ENCODE measurements at regions not wholly inside any gene's neighbourhood (a gene's known extent, or its start where the extent isn't known, plus 50 kb on each side); places are given as distances from the start of the nearest gene placed in this dataset.

DNA sequence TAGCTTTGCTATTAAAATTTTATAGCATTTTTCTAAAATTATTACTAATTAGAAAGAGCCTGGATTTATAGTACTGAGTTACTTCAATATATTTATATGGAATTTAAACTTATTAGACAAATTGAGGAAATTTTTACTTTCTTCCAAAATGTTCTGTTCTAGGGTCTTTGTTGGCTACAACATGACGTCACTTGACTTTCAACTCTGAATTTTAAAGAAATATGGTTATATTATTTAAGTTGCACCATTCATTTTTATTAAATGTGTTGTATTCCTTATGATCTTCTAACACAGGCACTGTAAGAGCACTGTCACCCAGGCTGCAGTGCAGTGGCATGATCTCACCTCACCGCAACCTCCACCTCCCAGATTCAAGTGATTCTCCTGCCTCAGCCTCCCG lies 119.4 kb upstream of the CYLC2 start:
- ATAC-seq (no peak), DNase-seq (ENCODE audit: low read depth, low spot score) (no peak)
- H3K27me3 ChIP-seq (ENCODE audit: control insufficient read depth, insufficient read depth, low read length): no peaks in the 10 kb centered on the region
- intact Hi-C loops (cut with micrococcal nuclease; ENCODE audit: unreplicated experiment): no loop called here
- H3K27ac ChIP-seq (ENCODE audit: low read length): no peak overlapping the region
- no TSS peak for BruUV-seq (replicated peaks)
- no peaks in the 10 kb centered on the region for H3K4me1 ChIP-seq (ENCODE audit: control insufficient read depth, insufficient read depth, low read length)
- H3K4me3 ChIP-seq (ENCODE audit: low read depth in 2 of 2, low read length in 2 of 2): no peak overlapping the region
- H3K36me3 ChIP-seq (ENCODE audit: control insufficient read depth, insufficient read depth, low read length): no peaks in the 10 kb centered on the region
- TF ChIP-seq, protein P1, sequence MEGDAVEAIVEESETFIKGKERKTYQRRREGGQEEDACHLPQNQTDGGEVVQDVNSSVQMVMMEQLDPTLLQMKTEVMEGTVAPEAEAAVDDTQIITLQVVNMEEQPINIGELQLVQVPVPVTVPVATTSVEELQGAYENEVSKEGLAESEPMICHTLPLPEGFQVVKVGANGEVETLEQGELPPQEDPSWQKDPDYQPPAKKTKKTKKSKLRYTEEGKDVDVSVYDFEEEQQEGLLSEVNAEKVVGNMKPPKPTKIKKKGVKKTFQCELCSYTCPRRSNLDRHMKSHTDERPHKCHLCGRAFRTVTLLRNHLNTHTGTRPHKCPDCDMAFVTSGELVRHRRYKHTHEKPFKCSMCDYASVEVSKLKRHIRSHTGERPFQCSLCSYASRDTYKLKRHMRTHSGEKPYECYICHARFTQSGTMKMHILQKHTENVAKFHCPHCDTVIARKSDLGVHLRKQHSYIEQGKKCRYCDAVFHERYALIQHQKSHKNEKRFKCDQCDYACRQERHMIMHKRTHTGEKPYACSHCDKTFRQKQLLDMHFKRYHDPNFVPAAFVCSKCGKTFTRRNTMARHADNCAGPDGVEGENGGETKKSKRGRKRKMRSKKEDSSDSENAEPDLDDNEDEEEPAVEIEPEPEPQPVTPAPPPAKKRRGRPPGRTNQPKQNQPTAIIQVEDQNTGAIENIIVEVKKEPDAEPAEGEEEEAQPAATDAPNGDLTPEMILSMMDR (IDR thresholded peaks at IDR 0.05): no peak
- TF ChIP-seq POLR2AphosphoS5 (IDR thresholded peaks at IDR 0.05; ENCODE audit: low read depth, low read length) (no peak), SIN3A (IDR thresholded peaks at IDR 0.05; ENCODE audit: borderline replicate concordance, insufficient read depth, low read depth, low read length) (no peak), TCF7L2 (IDR thresholded peaks at IDR 0.05; ENCODE audit: low read depth, low read length) (no peak)
- TF ChIP-seq, protein P2, sequence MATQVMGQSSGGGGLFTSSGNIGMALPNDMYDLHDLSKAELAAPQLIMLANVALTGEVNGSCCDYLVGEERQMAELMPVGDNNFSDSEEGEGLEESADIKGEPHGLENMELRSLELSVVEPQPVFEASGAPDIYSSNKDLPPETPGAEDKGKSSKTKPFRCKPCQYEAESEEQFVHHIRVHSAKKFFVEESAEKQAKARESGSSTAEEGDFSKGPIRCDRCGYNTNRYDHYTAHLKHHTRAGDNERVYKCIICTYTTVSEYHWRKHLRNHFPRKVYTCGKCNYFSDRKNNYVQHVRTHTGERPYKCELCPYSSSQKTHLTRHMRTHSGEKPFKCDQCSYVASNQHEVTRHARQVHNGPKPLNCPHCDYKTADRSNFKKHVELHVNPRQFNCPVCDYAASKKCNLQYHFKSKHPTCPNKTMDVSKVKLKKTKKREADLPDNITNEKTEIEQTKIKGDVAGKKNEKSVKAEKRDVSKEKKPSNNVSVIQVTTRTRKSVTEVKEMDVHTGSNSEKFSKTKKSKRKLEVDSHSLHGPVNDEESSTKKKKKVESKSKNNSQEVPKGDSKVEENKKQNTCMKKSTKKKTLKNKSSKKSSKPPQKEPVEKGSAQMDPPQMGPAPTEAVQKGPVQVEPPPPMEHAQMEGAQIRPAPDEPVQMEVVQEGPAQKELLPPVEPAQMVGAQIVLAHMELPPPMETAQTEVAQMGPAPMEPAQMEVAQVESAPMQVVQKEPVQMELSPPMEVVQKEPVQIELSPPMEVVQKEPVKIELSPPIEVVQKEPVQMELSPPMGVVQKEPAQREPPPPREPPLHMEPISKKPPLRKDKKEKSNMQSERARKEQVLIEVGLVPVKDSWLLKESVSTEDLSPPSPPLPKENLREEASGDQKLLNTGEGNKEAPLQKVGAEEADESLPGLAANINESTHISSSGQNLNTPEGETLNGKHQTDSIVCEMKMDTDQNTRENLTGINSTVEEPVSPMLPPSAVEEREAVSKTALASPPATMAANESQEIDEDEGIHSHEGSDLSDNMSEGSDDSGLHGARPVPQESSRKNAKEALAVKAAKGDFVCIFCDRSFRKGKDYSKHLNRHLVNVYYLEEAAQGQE (IDR thresholded peaks at IDR 0.05; ENCODE audit: insufficient read depth in 1 of 2, low read depth in 2 of 2, low read length in 1 of 2): no peak
- H3K9me3 ChIP-seq (ENCODE audit: control insufficient read depth, insufficient read depth, low read depth, low read length): no peaks in the 10 kb centered on the region
- ChIA-PET CTCF (no interaction called here), POLR2A (no interaction called here)
- in situ Hi-C loops (cut with HindIII; ENCODE audit: low pct_unique_long_range_greater_than_20kb, low sequenced_read_pairs): no loop called here

DNA sequence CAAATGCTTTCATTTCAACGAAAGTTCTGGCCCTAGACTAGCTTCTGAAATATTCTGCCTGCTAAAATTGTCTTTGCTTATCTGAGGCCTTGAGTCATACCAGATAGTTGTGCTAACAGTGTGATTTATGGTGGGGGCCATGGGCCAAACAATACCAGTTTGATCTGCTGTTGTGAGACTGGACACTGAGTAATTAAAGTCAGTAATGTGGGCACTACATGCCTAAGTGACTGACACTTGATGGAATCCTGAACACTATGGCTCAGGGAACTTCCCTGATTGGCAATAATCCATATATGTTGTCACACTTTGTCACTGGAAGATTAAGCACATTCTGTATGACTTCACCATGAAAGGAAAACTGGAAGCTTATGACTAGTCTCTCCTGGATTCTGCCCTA lies 127.6 kb upstream of the CYLC2 start:
- Histone ChIP-seq H3K4me3 (ENCODE audit: low read depth in 2 of 2, low read length in 2 of 2) (no peak overlapping the region), H3K9me3 (ENCODE audit: control insufficient read depth, insufficient read depth, low read depth, low read length) (no peaks in the 10 kb centered on the region), H3K4me1 (ENCODE audit: control insufficient read depth, insufficient read depth, low read length) (no peaks in the 10 kb centered on the region), H3K36me3 (ENCODE audit: control insufficient read depth, insufficient read depth, low read length) (no peaks in the 10 kb centered on the region), H3K27ac (ENCODE audit: low read length) (no peak overlapping the region), H3K27me3 (ENCODE audit: control insufficient read depth, insufficient read depth, low read length) (no peaks in the 10 kb centered on the region)
- POLR2A ChIA-PET: no interaction called here
- DNase-seq (ENCODE audit: low read depth, low spot score) (no peak), ATAC-seq (no peak)
- no TSS peak for BruUV-seq (replicated peaks)
- intact Hi-C loops (cut with micrococcal nuclease; ENCODE audit: unreplicated experiment) (no loop called here), in situ Hi-C loops (cut with HindIII; ENCODE audit: low pct_unique_long_range_greater_than_20kb, low sequenced_read_pairs) (no loop called here)
- TF ChIP-seq, protein P1 (IDR thresholded peaks at IDR 0.05): no peak
- TF ChIP-seq, protein P2 (IDR thresholded peaks at IDR 0.05; ENCODE audit: insufficient read depth in 1 of 2, low read depth in 2 of 2, low read length in 1 of 2): no peak
- TF ChIP-seq POLR2AphosphoS5 (IDR thresholded peaks at IDR 0.05; ENCODE audit: low read depth, low read length): no peak
- no peak for TF ChIP-seq TCF7L2 (IDR thresholded peaks at IDR 0.05; ENCODE audit: low read depth, low read length)
- no peak for TF ChIP-seq SIN3A (IDR thresholded peaks at IDR 0.05; ENCODE audit: borderline replicate concordance, insufficient read depth, low read depth, low read length)
- CTCF ChIA-PET: no interaction called here
